ENCODE measurements at regions not wholly inside any gene's neighbourhood (a gene's known extent, or its start where the extent isn't known, plus 50 kb on each side); places are given as distances from the start of the nearest gene placed in this dataset.
"Not testable (repeated sequence)": the region's sequence is repeated elsewhere in the genome, so short reads cannot be mapped to it uniquely, and the experiment has no call there.

GRCh38 chr3:170695486-170696064, 109.7 kb upstream of the SLC7A14 start:
- Mint-ChIP-seq H3K36me3 (ENCODE audit: low read depth) (peaks cover 10% of the 10 kb centered on the region; the same call in 1 of the 2 replicates), H3K27me3 (ENCODE audit: insufficient read depth) (peaks cover 1% of the 10 kb centered on the region; the same call in 1 of the 2 replicates), H3K9me3 (no peaks in the 10 kb centered on the region), H3K4me1 (ENCODE audit: low read depth) (peaks cover 41% of the 10 kb centered on the region), H3K27ac (no peak overlapping the region), H3K4me3 (no peak overlapping the region)
- TF ChIP-seq CTCF (IDR thresholded peaks at IDR 0.05), result no peak
- no peak for DNase-seq

GRCh38 chr3:170692720-170693119, 106.8 kb upstream of the SLC7A14 start:
- no peaks in the 10 kb centered on the region for H3K36me3 Mint-ChIP-seq (ENCODE audit: low read depth)
- H3K4me3 Mint-ChIP-seq, result no peak overlapping the region
- H3K9me3 Mint-ChIP-seq, result no peaks in the 10 kb centered on the region
- DNase-seq, result peak; percentile 29
- H3K4me1 Mint-ChIP-seq (ENCODE audit: low read depth), result peaks cover 61% of the 10 kb centered on the region
- no peak for TF ChIP-seq CTCF (IDR thresholded peaks at IDR 0.05)
- H3K27ac Mint-ChIP-seq, result no peak overlapping the region
- H3K27me3 Mint-ChIP-seq (ENCODE audit: insufficient read depth), result no peaks in the 10 kb centered on the region; the same call in 1 of the 2 replicates

- Mint-ChIP-seq H3K4me3 (no peak overlapping the region), H3K27ac (no peak overlapping the region), H3K36me3 (ENCODE audit: low read depth) (no peaks in the 10 kb centered on the region), H3K27me3 (ENCODE audit: insufficient read depth) (no peaks in the 10 kb centered on the region; the same call in 1 of the 2 replicates), H3K4me1 (ENCODE audit: low read depth) (peaks cover 64% of the 10 kb centered on the region), H3K9me3 (no peaks in the 10 kb centered on the region)
- DNase-seq, result no peak
- peak; percentile 5 for TF ChIP-seq CTCF (IDR thresholded peaks at IDR 0.05)
Observed at GRCh38 chr3:170690661-170690981, 104.7 kb upstream of the SLC7A14 start.

DNA sequence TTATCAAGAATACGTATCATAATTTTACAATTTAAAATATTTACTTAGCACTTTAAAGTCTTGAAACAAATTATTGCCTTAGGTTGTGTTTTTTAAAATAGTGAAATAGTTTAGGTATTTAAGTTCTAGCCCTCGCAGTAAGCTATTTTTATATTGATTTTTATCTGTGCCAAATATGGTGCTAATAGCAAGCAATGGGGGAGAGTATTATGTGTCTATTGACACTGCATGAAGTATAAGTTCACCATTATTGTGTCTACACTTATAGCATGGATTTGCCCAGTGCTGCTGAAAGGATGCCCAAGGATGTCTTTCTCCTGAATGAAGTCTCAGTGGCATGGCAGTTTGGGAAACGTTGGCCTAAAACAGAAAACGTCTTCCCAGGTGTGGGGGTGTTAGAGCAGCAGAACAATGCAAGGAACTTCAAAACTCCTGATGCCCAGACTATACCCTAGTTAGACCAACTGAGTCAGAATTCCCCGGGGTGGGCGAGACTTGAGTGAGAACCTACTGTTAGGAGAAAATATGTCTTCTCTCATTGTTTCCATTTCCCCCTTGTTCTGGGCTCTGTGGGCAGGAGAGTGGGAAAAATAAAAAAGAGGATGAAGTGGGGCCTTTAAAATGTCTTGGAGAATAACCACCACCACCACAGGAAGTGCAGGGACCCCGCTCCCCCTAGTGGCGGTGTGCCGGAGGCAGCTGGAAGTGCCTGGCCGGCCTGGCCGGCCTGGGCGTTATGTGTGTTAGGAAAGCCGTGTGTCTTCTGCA, 104.2 kb upstream of the SLC7A14 start:
- Mint-ChIP-seq H3K9me3 (no peaks in the 10 kb centered on the region), H3K4me3 (no peak overlapping the region), H3K27ac (peak overlapping the region; percentile 58), H3K4me1 (ENCODE audit: low read depth) (peaks cover 64% of the 10 kb centered on the region), H3K27me3 (ENCODE audit: insufficient read depth) (no peaks in the 10 kb centered on the region; the same call in 1 of the 2 replicates), H3K36me3 (ENCODE audit: low read depth) (no peaks in the 10 kb centered on the region)
- DNase-seq, result peak; percentile 28
- peak; percentile 81 for TF ChIP-seq CTCF (IDR thresholded peaks at IDR 0.05)

- peak overlapping the region; percentile 89 for H3K27ac Mint-ChIP-seq
- no peaks in the 10 kb centered on the region; the same call in 1 of the 2 replicates for H3K27me3 Mint-ChIP-seq (ENCODE audit: insufficient read depth)
- DNase-seq, result peak; percentile 92
- no peaks in the 10 kb centered on the region for H3K36me3 Mint-ChIP-seq (ENCODE audit: low read depth)
- TF ChIP-seq CTCF (IDR thresholded peaks at IDR 0.05), result no peak
- H3K4me1 Mint-ChIP-seq (ENCODE audit: low read depth), result peaks cover 64% of the 10 kb centered on the region
- H3K4me3 Mint-ChIP-seq, result peak overlapping the region; percentile 14; the same call in 1 of the 2 replicates
- no peaks in the 10 kb centered on the region for H3K9me3 Mint-ChIP-seq
Observed at GRCh38 chr3:170689296-170689829, 103.5 kb upstream of the SLC7A14 start.

DNA sequence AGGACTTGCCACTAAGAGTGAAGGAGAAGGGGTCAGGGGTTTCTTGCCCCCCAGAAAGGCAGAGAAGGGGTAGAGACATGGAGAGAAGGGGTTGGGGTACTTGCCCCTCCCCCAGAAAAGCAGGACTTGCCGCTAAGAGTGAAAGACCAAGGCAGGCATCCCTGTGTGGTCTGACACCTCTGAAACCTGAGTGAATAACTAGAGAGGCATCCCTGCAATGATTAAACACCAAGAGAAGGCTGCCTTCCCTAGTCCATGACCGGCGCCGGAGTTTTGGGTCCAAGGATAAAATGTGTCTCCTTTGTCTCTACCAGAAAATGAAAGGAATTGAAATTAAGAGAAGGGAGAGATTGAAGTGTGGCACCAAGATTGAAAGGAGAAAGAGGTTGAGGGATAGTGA, 102.3 kb upstream of the SLC7A14 start:
- H3K9me3 Mint-ChIP-seq; DNase-seq; H3K4me3 Mint-ChIP-seq; H3K36me3 Mint-ChIP-seq (ENCODE audit: low read depth); H3K27me3 Mint-ChIP-seq (ENCODE audit: insufficient read depth): not testable (repeated sequence)
- Mint-ChIP-seq H3K4me1 (ENCODE audit: low read depth) (peaks cover 58% of the 10 kb centered on the region), H3K27ac (peak overlapping the region; percentile 89)

Data from HFFc6 (cell line).